Brain pericyte (primary cell): ENCODE measurements at regions not wholly inside any gene's neighbourhood (a gene's known extent, or its start where the extent isn't known, plus 50 kb on each side); places are given as distances from the start of the nearest gene placed in this dataset.
"Not testable (repeated sequence)": the region's sequence is repeated elsewhere in the genome, so short reads cannot be mapped to it uniquely, and the experiment has no call there.

Experiments used
- DNase-seq: peaks from one replicate; pipeline ENCODE4 v3.0.0-alpha.2; 2012; ENCODE audit warnings: low read depth, low spot score

DNA sequence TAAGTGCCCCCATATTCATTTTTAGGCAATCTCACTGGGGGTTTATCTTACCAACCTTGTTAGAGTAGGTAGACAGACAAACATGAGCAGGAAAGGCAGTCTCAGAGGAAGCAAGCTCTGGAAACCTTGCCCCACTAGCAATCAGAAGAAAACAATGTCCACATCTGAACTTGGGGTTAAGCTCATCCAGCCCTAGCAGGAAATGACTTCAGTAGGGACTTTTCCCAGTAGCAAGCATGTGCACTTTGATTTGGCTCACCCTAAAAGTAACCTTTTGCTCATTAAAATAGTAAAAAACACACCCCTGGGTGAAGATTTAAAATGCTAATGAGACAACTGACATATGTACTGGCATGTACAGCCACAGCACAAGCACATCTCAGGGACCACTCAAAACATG, 175.5 kb downstream of the AKAIN1 start:
- DNase-seq: no peak

DNA sequence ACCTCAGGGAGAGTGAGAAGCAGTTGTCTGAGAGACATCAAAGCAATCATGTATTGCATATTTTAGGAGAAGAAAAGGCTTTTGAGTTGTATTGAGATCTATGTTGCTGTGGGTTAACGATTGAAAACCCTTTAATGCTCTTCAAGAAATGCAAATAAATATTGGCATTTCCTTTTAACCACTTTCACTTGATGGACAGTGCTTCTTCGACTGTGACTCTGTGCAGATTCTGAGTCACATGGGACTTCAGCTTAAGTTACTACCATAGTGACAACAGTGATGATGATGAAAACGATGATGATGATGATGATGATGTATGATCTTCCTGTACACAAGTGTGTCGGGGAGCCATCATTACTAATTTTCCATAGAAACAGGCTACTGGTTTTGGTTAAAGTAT, 181.8 kb downstream of the AKAIN1 start:
- no peak for DNase-seq

DNA sequence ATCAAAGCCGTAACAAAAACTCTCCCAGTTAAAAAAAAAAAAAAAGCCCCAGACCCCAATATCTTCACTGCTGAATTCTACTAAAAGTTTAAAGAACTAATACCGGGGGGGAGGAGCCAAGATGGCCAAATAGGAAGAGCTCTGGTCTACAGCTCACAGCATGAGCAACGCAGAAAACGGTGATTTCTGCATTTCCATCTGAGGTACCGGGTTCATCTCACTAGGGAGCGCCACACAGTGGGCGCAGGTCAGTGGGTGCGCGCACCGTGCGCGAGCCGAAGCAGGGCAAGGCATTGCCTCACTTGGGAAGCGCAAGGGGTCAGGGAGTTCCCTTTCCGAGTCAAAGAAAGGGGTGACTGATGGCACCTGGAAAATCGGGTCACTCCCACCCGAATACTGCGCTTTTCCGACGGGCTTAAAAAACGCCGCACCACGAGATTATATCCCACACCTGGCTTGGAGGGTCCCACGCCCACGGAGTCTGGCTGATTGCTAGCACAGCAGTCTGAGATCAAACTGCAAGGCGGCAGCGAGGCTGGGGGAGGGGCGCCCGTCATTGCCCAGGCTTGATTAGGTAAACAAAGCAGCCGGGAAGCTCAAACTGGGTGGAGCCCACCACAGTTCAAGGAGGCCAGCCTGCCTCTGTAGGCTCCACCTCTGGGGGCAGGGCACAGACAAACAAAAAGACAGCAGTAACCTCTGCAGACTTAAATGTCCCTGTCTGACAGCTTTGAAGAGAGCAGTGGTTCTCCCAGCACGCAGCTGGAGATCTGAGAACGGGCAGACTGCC, 192.8 kb downstream of the AKAIN1 start:
- DNase-seq: not testable (repeated sequence)

DNA sequence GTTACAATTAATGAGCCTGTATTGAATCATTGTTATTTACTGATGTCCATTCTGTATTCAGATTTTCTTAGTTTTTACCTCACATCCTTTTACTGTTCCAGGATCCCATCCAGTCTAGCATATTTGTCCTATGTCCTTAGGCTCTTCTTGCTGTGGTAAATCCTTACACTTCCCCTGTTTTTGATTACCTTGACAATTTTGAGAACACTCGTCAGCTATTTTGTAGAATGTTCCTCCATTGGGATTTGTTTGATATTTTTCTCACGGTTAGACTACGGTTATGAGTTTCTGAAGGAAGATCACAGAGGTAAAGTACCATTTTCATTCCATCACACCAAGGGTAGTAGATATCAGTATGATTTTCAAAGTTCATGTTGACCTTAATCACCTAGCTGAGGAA, 202.3 kb downstream of the AKAIN1 start:
- no peak for DNase-seq

DNA sequence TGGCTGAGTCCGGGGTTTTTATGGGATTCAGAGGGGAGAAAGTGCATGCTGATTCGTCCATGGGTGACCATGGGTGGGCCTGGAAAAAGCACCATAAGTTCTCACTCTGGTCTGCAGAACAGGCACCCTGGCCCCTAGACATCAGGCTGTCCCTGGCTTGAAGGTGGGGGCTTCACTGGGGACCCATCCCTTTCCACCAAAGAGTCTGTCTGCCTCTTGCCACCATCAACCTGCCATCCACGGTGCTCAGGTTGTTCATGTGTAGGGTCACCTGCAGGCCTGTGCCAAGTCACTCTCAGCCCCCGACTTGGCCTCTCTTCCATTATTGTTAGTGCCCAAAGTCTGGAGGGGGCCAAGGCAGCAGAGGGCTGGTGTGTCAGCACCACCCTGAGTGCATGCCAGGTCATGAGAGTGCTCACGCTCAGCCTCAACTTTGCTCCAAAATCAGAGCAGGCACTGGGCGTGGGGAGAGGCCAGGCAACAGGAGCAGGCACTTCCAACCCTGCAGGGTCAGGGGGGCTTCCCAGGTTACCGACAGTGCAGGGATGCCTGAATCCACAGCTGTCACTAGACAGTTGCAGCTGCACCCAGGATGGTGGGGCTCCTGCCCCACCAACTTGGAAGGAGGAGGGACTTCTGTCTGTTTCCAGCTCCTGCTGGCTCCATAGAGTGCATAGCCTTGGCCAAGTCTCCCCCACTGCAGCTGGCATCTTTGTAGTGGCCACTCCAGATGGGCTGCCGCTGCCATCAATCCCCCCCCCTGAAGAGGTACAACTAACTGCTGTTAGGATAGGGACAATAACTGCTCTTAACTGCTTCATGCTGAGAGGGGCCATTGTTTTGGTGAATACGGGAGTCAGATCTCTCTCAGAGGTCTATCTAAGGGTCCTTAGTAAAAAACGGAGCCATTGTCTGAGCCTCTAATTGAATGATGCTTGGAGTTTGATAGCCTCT, 209.3 kb downstream of the AKAIN1 start:
- DNase-seq: no peak

DNA sequence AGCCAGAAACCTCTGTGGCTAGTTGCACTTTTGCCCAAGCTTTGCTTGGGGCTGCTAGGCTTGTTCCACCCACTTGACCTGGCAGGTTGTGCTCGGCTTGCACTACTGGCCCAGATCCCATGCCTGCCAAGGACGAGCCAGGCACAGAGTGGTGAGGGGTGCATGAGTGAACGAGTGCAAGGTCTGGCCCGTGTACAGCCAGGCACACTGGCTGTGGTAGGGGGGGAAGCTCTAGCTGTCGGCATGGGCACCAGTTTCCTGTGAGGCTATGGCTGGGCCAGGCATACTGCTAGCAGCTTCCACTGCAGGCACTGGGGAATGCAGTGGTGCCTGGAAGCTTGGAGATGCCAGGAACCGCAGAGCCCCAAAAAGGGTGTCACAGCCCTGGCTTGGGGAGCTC, 210.4 kb downstream of the AKAIN1 start:
- DNase-seq: no peak

DNA sequence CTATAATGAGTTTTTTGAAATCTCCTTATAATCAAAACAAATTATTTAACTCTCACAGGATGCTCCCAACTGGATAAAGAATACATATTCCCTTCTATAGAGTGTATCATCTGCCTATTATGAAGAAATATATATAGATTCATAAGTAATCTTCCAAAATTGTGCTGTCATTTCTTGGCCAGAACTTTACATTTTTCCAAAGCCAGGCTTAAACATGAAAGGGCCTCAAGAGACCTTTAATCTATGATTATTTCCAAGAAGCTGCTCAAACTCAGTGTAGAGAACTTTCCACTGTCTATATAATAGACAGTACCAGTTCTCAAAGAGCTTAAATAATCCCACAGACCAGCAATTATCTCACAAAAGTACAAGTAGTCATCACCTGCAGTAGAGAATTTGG, 211.0 kb downstream of the AKAIN1 start:
- DNase-seq: no peak

DNA sequence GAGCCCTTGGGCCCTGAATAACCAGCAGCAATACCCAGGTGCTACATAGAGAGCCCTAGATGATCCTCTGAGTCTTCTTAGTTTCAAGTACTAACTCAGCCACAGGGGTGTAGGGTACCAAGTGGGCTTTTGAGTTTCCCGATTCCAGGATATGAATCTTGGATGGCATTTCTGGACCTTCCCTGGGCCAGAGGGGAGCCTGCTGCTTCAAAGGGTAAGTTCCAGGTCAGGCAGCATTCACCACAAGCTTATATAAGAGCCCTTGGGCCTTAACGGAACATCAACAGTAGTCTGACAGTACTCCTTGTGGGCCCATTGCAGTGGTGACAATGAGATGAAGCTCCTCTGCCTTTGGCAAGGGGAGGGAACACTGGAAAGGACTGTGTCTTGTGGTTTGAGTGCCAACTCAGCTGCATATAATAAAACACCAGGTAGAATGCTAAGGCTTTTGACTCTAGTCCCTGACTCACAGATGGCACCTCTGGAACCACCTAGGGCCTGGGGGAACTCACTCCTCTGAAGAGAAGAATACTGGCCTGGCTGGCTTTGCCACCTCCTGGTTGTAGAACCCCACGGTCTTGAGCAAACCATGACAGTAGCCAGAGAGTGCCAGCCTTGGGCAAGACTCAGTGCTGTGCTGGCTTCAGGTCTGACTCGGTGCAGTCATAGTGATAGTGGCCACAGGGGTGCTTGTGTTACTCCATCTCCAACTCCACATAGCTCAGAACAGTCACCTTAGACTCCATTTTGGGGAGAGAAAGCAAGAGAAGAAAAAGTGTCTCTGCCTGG, 235.7 kb downstream of the AKAIN1 start:
- no peak for DNase-seq

DNA sequence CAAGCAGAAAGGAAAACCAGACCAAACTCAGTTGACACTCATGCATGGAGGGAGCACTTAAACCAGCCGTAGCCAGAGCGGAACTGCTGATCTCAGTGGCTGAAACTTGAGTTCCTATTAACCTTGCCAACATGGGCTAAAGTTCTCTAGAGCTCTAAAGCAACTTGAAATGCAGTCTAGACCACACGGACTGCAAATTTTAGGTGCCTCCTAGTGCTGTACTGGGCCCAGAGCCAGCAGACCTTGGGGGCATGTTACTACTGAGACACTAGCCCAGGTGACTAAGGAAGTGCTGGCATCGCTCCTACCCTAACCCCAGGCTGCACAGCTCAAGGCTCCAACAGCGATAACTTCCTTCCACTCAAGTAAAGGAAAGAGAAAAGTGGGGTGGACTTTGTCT, 236.5 kb downstream of the AKAIN1 start:
- DNase-seq: no peak

DNA sequence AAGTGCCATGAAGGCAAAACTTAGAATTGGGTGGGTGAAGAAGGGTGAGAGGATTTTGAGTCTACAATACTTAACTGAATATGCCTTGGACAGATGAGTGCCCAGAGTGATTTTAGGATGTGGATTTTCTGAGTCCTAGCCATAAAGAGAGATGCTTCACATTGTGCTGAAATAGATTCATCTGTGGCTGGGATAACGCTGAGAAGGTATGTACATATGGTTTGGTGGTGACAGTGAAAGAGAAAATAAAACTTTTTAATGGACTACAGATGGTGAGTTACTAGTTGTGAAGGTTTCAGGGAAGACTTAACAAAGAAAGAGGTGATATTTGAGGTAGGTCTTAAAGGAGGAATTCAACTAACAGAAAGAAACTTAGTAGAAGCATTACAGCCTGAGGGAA, 265.8 kb downstream of the AKAIN1 start:
- DNase-seq: no peak

DNA sequence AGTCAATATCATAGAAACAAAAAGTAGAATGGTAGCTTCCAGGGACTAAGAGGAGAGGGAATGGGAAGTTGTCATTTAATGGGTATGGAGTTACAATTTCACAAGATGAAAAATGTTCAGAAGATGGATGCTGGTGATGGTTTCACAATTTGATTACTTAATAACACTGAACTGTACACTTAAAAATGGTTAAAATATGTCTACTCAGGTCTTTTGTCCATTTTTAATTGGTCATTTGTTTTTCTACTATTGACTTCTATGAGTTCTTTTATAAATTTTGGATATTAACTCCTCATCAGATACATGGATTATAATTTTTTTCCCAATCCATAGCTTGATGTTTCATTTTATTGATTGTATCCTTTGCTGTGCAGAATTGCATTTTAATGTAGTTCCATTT, 275.5 kb downstream of the AKAIN1 start:
- DNase-seq: no peak

DNA sequence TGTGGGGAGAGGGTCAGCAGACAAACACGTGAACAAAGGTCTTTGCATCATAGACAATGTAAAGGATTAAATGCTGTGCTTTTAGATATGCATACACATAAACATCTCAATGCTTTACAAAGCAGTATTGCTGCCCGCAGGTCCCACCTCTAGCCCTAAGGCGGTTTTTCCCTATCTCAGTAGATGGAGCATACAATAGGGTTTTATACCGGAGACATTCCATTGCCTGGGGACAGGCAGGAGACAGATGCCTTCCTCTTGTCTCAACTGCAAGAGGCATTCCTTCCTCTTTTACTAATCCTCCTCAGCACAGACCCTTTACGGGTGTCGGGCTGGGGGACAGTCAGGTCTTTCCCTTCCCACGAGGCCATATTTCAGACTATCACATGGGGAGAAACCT, 279.5 kb downstream of the AKAIN1 start:
- not testable (repeated sequence) for DNase-seq

DNA sequence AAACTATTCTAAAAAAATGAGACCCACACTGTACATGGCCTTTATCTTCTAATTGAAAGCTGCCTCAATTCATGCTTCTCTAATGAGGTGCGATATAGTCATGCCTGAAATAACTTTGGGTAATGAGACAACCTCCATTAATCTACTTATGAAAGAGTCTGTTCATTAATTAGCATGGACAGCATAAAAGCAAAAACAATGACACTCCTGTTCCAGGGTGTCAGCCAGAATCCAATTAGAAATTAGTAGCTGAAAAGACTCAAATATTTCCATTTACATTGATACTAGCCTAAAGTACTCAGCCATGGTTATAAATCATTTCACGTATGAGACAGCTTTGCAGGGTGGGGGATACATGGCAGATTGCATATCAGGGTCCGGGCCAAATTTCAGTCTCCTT, 288.7 kb downstream of the AKAIN1 start:
- no peak for DNase-seq

DNA sequence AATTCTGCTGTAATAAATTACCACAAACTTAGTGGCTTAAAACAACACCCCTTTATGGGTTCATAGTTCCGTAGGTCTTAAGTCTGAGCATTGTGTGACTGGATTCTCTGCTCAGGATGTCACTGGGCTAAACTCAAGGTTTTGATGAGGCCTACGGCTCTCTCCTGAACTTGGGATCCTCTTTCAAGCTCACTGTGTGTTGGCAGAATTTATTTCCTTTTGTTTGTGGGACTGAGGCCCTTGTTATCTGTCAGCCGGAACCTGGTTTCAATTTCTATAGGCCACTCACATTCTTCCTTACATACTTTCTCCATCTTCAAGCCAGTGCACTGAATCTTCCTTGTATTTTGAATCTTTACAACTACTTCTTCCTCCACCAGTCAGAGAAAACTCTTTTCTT, 290.2 kb downstream of the AKAIN1 start:
- DNase-seq: no peak

DNA sequence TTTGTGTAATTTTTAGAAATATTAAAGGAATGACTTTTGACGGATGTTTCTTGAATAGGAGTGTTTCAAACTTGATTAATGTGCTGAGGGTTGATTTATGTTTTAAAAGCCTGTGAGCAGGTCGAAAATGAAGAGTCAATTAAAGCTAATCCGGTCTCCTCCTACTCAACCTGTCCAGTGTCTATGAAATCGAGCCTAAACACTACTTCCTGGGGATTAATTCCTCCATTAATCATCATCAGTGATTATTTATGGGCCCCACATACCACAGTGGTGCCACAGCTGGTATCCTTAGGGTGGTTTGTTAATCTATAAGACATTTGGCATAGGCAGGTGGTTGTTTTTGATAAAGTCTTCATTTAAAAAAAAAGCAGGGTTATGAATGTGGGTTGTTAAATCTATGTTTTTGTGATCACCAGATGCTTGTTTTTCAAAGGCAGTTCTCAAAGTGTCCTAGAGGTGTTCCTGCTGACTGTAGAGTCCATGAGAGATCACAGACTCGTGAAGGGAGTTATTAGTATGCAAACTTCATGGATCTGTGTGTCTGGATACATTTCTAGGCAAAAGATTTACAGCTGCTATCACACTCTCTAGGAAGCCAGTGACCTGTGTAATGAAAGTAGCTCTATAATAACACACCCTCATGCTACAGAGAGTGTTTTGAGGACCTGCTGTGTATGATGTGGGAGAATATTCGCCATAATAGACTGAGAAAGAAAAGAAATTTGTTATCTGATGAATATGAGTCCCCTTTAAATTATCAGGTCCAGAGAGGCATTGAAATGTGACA, 308.6 kb downstream of the AKAIN1 start:
- DNase-seq: no peak

DNA sequence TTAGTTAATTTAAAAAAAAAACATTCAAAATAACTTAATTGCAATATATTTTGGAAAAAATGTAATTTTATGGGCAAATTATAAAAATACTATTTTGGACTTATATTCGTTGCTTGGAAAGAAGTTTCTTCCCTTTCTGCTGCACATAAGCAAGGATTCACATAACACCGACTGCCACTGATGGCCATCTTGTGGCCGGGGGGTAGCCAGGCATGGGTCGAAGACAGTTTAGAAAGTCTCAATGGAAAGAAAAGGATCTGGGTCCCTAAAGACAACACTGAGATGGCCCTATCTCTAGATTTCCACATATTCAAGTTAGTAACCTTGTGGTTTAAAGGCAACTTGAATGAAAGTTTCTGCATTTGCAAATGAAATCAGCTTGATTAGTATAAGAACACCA, 318.6 kb downstream of the AKAIN1 start:
- DNase-seq: no peak

DNA sequence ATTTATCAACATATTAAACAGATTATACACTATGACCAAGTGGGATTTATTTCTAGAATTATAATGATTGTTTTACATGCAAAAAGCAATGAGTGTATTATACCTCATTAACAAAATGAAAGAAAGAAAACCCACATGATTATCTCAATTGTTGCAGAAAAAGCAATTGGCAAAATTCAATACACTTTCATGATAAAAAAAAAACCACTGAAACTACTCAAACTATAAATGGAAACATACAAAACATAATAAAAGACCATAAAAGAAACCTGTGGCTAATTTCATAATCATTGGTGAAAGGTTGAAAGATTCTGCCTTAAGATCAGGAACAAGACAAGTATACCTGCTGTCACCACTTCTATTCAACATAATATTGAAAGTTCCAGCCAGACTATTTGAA, 325.9 kb downstream of the AKAIN1 start:
- no peak for DNase-seq

DNA sequence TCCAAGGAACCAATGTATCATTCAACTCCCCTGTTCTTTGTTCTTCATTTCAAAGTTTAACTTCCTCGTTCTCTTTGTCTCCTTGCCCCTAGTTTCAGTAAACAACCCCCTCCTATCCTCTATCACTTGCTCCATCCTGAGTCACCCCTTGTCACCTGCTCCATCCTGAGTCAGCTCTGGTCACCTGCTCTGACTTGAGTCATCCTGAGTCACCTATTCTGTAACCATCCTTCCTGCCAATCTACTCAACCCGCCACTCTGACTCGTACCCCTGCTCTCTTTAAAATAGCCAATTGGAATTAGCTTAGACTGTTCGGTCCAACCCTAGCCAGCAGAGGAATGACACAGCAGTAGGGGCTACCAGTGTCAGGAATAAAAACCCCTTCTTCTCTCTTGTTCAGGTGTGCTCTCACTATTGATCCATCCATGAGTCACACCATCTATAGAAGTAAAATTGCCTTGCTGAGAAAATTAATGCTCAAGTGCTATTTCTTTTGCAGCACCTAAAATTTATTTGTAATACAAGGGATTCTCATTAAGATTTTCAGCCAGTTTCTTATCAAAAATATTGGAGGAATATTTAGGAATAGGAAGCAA, 326.8 kb downstream of the AKAIN1 start:
- no peak for DNase-seq

DNA sequence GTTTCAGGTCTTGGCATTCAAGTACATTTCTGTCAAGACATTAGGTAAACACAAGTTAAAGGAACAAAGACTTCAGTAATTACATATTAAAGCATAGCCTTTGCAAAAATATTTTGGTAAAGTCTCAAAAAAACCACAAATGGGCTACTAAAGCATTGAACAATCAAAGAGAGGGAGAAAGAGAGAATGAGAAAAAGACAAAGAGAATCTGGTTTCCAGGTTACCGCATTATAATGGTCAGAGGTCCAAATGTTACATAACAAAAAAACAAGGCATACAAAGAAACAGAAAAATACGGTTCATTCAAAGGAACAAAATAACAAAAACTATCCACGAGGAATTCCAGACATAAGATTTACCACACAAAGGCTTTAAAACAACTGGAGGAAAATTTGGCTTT, 327.9 kb downstream of the AKAIN1 start:
- no peak for DNase-seq

DNA sequence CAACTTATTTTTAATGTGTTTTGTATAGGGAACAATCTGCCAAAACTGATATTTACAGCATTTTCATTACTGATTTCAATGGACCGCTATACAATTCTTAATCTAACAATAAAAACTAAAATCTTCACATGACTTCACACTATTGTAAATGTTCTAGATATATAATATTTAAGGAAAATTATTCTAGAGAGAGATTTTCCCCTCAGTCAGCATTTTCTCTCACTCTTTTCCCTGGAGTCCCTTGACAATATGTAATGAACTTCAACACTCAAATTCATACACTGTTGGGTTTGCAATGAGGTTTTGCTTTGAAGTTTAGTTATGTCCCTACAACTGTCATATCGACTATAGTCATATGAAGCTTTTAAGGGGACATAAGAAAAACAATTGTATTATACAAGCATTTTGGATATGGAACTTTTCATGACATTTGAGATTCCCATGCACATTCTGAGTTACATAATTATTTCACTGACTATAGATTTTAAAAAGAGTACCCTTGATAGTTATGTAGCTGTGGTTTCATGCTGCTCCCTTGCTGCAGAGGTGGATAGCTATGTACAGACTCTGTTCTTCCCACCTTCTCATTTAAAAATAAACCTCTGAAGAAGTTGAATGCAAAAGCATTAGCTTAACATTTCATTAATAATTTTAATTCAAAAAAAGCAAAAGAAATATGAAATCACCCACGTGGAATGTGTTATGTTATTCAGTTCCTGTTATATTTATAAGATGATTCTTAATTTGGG, 338.5 kb downstream of the AKAIN1 start:
- no peak for DNase-seq
